Body of pancreas (tissue), 4 donors: ENCODE measurements at regions not wholly inside any gene's neighbourhood (a gene's known extent, or its start where the extent isn't known, plus 50 kb on each side); places are given as distances from the start of the nearest gene placed in this dataset.

Experiments used
- POLR2A ChIP-seq, 3 donors: fragments of 450-650 bp; IDR thresholded peaks; one replicate each; pipeline ENCODE4 v1.6.1; 2016; ENCODE audit warnings: antibody characterized with exemption in 3 of 3, mild to moderate bottlenecking in 2 of 3
- TF ChIP-seq, protein P1 (sequence below), 7 experiments: fragments of 450-650 bp in 4 of 7; fragments of 200-600 bp in 3 of 7; sonication (generic) in 3 of 7; IDR thresholded peaks; one replicate each; pipeline ENCODE4 v1.5.1; 2016 to 2019; ENCODE audit warnings: antibody characterized with exemption in 7 of 7

DNA sequence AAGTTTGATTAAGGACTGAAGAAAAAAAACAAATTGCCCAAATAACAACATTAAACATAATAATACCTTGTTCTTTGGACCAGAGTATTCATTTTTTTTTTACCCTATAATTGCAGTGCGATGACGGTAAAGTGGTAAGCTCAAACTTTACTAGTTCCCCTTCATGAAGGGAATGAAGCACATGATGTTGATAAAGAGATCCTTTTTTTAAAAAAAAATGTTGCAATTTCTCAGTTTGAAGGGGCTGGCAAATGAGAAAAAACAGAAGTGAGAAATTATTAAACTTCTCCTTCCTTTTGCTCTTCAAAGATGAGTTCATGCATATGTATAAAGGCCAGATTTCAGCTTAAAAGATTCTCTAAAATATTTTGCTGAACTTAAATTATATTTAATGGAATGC is 231.7 kb downstream of the C4orf33 start:
- TF ChIP-seq, protein P1, sequence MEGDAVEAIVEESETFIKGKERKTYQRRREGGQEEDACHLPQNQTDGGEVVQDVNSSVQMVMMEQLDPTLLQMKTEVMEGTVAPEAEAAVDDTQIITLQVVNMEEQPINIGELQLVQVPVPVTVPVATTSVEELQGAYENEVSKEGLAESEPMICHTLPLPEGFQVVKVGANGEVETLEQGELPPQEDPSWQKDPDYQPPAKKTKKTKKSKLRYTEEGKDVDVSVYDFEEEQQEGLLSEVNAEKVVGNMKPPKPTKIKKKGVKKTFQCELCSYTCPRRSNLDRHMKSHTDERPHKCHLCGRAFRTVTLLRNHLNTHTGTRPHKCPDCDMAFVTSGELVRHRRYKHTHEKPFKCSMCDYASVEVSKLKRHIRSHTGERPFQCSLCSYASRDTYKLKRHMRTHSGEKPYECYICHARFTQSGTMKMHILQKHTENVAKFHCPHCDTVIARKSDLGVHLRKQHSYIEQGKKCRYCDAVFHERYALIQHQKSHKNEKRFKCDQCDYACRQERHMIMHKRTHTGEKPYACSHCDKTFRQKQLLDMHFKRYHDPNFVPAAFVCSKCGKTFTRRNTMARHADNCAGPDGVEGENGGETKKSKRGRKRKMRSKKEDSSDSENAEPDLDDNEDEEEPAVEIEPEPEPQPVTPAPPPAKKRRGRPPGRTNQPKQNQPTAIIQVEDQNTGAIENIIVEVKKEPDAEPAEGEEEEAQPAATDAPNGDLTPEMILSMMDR (IDR thresholded peaks at IDR 0.05): no peak
- no peak for TF ChIP-seq POLR2A (IDR thresholded peaks at IDR 0.05)
